PC-9 (cell line): ENCODE measurements at regions not wholly inside any gene's neighbourhood (a gene's known extent, or its start where the extent isn't known, plus 50 kb on each side); places are given as distances from the start of the nearest gene placed in this dataset.

Experiments
- BruUV-seq: library from RNA; stranded (reverse); fragments of 400-500 nt; replicated peaks from 2 replicates; lab custom pipeline; 2021; lab: Mats Ljungman, UMichigan
- CTCF ChIA-PET: fragments of 300-600 bp; sonication (Branson Sonifier 250); formaldehyde crosslinking; loops from one replicate; lab custom pipeline; 2022; ENCODE audit warnings: antibody characterized with exemption; lab: Charles Lee
- POLR2A ChIA-PET: fragments of 300-600 bp; sonication (Branson Sonifier 250); formaldehyde crosslinking; loops from one replicate; lab custom pipeline; 2022; ENCODE audit warnings: antibody characterized with exemption; ENCODE audit not compliant: unreplicated experiment; lab: Charles Lee
- DNase-seq, 2 experiments: peaks; one replicate each; pipeline versions ENCODE4 v3.0.0 to v3.0.0-alpha.2; 2015 to 2022; ENCODE audit warnings: mixed read lengths in 1 of 2
- H2AFZ ChIP-seq: fragments of 200-600 bp; sonication (generic); 2 replicates; pipeline ENCODE4 v1.8.1; 2017; ENCODE audit warnings: antibody characterized with exemption
- H3F3A ChIP-seq: fragments of 200-600 bp; sonication (generic); 2 replicates; pipeline ENCODE4 v1.8.1; 2017; ENCODE audit warnings: antibody characterized with exemption, mild to moderate bottlenecking, low read depth; ENCODE audit not compliant: insufficient read depth
- H3K27ac ChIP-seq: fragments of 200-600 bp; sonication (generic); 2 replicates; pipeline ENCODE4 v1.6.1; 2016; ENCODE audit warnings: mixed run types
- H3K27me3 ChIP-seq: fragments of 200-600 bp; sonication (generic); 2 replicates; pipeline ENCODE4 v1.6.1; 2016; ENCODE audit warnings: low read depth, mixed run types; ENCODE audit not compliant: insufficient read depth
- H3K36me3 ChIP-seq: fragments of 200-600 bp; sonication (generic); 2 replicates; pipeline ENCODE4 v1.6.1; 2016; ENCODE audit warnings: low read depth, mixed run types
- H3K4me1 ChIP-seq: fragments of 200-600 bp; sonication (generic); replicated peaks from 2 replicates; pipeline ENCODE4 v1.6.1; 2016; ENCODE audit warnings: mixed run types; ENCODE audit not compliant: insufficient read depth
- H3K4me2 ChIP-seq: fragments of 200-600 bp; sonication (generic); 2 replicates; pipeline ENCODE4 v1.6.1; 2017; ENCODE audit warnings: mixed run types
- H3K4me3 ChIP-seq: fragments of 200-600 bp; sonication (generic); 2 replicates; pipeline ENCODE4 v1.6.1; 2016; ENCODE audit warnings: mixed run types
- H3K79me2 ChIP-seq: fragments of 200-600 bp; sonication (generic); 2 replicates; pipeline ENCODE4 v1.6.1; 2017; ENCODE audit warnings: low read depth, mixed run types
- H3K9me2 ChIP-seq: fragments of 200-600 bp; sonication (generic); 2 replicates; pipeline ENCODE4 v1.8.1; 2017; ENCODE audit warnings: mild to moderate bottlenecking; ENCODE audit not compliant: insufficient read depth
- H3K9me3 ChIP-seq: fragments of 200-600 bp; sonication (generic); 2 replicates; pipeline ENCODE4 v1.8.1; 2016; ENCODE audit warnings: low read depth; ENCODE audit not compliant: insufficient read depth
- H4K20me1 ChIP-seq: fragments of 200-600 bp; sonication (generic); 2 replicates; pipeline ENCODE4 v1.8.1; 2017; ENCODE audit not compliant: insufficient read depth
- EZH2 ChIP-seq: fragments of 200-600 bp; sonication (generic); IDR thresholded peaks from 2 replicates; pipeline ENCODE4 v1.8.0; 2017; ENCODE audit warnings: antibody characterized with exemption, low read depth
- intact Hi-C: fragments of 100-400 bp; cut with micrococcal nuclease; formaldehyde crosslinking; loops from one replicate; pipeline ENCODE4 v1.10.0; 2022; ENCODE audit not compliant: unreplicated experiment
- TF ChIP-seq, protein P1 (sequence below): fragments of 200-600 bp; sonication (generic); conservative IDR thresholded peaks from 2 replicates; pipeline ENCODE4 v1.6.1; 2017; ENCODE audit warnings: mixed run types, antibody characterized with exemption, mild to moderate bottlenecking, moderate library complexity

DNA sequence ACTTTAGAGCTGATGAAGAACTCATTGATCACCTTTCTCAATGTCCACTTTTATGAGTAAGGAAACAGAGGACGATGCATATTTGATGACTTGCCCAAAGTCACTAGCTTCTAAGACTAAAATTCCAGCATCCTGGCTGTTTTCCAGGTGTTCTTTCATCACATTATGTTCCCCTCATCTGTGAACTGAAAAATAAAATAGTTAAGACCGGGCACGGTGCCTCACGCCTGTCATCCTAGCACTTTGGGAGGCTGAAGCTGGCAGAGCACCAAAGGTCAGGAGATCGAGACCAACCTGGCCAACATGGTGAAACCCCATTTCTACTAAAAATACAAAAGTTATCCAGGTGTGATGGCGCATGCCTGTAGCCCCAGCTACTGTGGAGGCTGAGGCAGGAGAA, 297.5 kb downstream of the DUSP10 start:
- CTCF ChIA-PET, result no interaction called here
- no peak overlapping the region for H3K4me3 ChIP-seq
- H3K4me2 ChIP-seq, result no peak overlapping the region
- H3K27ac ChIP-seq, result no peak overlapping the region
- H3K9me3 ChIP-seq, result no peaks in the 10 kb centered on the region
- BruUV-seq, result no TSS peak
- H2AFZ ChIP-seq, result no peak overlapping the region
- peaks cover 23% of the 10 kb centered on the region for H3K4me1 ChIP-seq
- H3F3A ChIP-seq, result peaks cover 20% of the 10 kb centered on the region
- intact Hi-C loops, result no loop called here
- TF ChIP-seq EZH2, result no peak
- TF ChIP-seq, protein P1, sequence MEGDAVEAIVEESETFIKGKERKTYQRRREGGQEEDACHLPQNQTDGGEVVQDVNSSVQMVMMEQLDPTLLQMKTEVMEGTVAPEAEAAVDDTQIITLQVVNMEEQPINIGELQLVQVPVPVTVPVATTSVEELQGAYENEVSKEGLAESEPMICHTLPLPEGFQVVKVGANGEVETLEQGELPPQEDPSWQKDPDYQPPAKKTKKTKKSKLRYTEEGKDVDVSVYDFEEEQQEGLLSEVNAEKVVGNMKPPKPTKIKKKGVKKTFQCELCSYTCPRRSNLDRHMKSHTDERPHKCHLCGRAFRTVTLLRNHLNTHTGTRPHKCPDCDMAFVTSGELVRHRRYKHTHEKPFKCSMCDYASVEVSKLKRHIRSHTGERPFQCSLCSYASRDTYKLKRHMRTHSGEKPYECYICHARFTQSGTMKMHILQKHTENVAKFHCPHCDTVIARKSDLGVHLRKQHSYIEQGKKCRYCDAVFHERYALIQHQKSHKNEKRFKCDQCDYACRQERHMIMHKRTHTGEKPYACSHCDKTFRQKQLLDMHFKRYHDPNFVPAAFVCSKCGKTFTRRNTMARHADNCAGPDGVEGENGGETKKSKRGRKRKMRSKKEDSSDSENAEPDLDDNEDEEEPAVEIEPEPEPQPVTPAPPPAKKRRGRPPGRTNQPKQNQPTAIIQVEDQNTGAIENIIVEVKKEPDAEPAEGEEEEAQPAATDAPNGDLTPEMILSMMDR, result no peak
- no peaks in the 10 kb centered on the region for H3K36me3 ChIP-seq
- no peak for DNase-seq
- POLR2A ChIA-PET, result interaction anchor here (0.6 kb wide), 1 partner anchor 115 kb away, joined by 4 read pairs; no protein-coding TSS in a partner anchor
- no peaks in the 10 kb centered on the region for H4K20me1 ChIP-seq
- H3K79me2 ChIP-seq, result no peaks in the 10 kb centered on the region
- no peaks in the 10 kb centered on the region for H3K9me2 ChIP-seq
- no peaks in the 10 kb centered on the region for H3K27me3 ChIP-seq

DNA sequence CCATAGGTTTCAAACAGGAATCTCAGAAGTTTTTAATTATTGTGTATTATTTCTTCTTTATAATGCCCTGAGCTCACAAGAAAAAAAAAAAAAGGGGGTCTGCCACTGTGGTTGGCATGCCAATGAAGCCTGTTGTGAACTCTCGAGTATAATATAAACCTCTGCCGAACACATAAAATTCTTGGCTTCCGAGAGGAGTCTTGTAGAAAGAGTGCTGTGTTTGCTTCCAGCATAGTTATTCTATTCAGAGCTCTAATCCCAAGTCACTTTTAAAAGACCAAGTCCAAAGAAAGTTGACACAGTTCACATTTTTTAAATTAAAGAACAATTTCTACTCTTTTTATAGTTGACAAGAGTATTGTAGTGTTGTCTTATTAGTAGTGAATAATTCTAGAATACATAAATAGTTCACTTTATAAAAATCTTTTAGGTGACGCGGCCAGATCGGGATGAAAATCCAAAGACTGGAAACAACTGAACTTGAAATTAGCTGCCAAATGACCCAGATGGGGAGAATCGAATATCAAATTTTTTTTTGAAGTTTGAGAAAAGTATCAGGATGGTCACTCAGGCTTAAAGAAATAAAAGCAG, 293.2 kb downstream of the DUSP10 start:
- no peak overlapping the region for H2AFZ ChIP-seq
- no peaks in the 10 kb centered on the region for H3K4me1 ChIP-seq
- no peaks in the 10 kb centered on the region for H3K27me3 ChIP-seq
- H4K20me1 ChIP-seq, result no peaks in the 10 kb centered on the region
- H3K36me3 ChIP-seq, result no peaks in the 10 kb centered on the region
- intact Hi-C loops, result no loop called here
- no peak overlapping the region for H3K4me2 ChIP-seq
- no TSS peak for BruUV-seq
- H3F3A ChIP-seq, result no peaks in the 10 kb centered on the region
- no peak overlapping the region for H3K4me3 ChIP-seq
- TF ChIP-seq, protein P1, result no peak
- TF ChIP-seq EZH2, result no peak
- no peaks in the 10 kb centered on the region for H3K9me2 ChIP-seq
- ChIA-PET CTCF (interaction anchor here (0.6 kb wide), 2 partner anchors 302 to 314 kb away, joined by 3 to 6 read pairs; no protein-coding TSS in a partner anchor), POLR2A (no interaction called here)
- no peak for DNase-seq
- no peaks in the 10 kb centered on the region; the same call in 1 of the 2 replicates for H3K9me3 ChIP-seq
- H3K79me2 ChIP-seq, result no peaks in the 10 kb centered on the region
- no peak overlapping the region for H3K27ac ChIP-seq

DNA sequence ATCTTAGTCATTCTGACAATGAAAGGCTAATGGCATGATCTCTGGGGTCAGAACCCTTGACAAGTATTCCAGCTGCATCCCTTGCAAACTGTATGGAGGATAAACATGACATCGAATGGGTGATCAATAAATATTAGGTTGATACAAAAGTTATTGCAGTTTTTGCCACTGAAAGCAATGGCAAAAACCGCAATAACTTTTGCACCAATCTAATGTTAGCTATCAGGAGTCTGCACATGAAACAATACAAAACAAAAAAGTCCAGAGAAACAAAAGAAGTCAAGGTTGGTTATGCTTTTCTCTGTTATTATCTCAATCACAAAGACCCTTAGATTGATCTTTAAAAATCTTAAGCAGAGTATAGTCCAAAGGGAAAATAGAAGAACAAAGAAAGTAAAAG, 292.7 kb downstream of the DUSP10 start:
- no TSS peak for BruUV-seq
- no peak for DNase-seq
- Histone ChIP-seq H3K4me3 (no peak overlapping the region), H3K79me2 (no peaks in the 10 kb centered on the region), H3K9me2 (no peaks in the 10 kb centered on the region), H3K36me3 (no peaks in the 10 kb centered on the region), H3K9me3 (no peaks in the 10 kb centered on the region; the same call in 1 of the 2 replicates), H3F3A (no peaks in the 10 kb centered on the region), H3K27ac (no peak overlapping the region), H3K27me3 (no peaks in the 10 kb centered on the region), H3K4me2 (no peak overlapping the region), H2AFZ (no peak overlapping the region), H3K4me1 (no peaks in the 10 kb centered on the region), H4K20me1 (no peaks in the 10 kb centered on the region)
- POLR2A ChIA-PET, result no interaction called here
- CTCF ChIA-PET, result no interaction called here
- TF ChIP-seq, protein P1, result no peak
- no peak for TF ChIP-seq EZH2
- intact Hi-C loops, result no loop called here
